ENCODE measurements at regions not wholly inside any gene's neighbourhood (a gene's known extent, or its start where the extent isn't known, plus 50 kb on each side); places are given as distances from the start of the nearest gene placed in this dataset.
A peak's percentile ranks its signal among the peaks of the same experiment; 100 is the strongest.
"Not testable (repeated sequence)": the region's sequence is repeated elsewhere in the genome, so short reads cannot be mapped to it uniquely, and the experiment has no call there.

- no peak overlapping the region for H3K27ac ChIP-seq
- intact Hi-C loops (cut with DNase I): no loop called here
- no peaks in the 10 kb centered on the region for H3K9me3 ChIP-seq
- H3K36me3 ChIP-seq: no peaks in the 10 kb centered on the region
- peaks cover 0 to 22% (median 16%) of the 10 kb centered on the region in 4 donors for H3K4me1 ChIP-seq
- no peak overlapping the region for H3K4me3 ChIP-seq
- WGBS, 2 donors: 81 to 91% methylated on average over 2 of the region's 2 CpGs
- H3K27me3 ChIP-seq: no peaks in the 10 kb centered on the region
- DNase-seq: no peak
- TF ChIP-seq POLR2AphosphoS5 (IDR thresholded peaks at IDR 0.05): no peak
- TF ChIP-seq POLR2A (IDR thresholded peaks at IDR 0.05): no peak
- no peak for TF ChIP-seq EP300 (IDR thresholded peaks at IDR 0.05)
- peak in 1 of 4 experiments; percentile 30 for TF ChIP-seq CTCF (IDR thresholded peaks at IDR 0.05)
These were observed 126.8 kb upstream of the GOLGA6L4 start for GRCh38 chr15:84108728-84109127.

- intact Hi-C loops (cut with DNase I): no loop called here
- Histone ChIP-seq H3K9me3 (no peaks in the 10 kb centered on the region), H3K27ac (peak overlapping the region in 3 of 4 donors; percentile 4 to 64 (median 38)), H3K36me3 (no peaks in the 10 kb centered on the region), H3K4me3 (no peak overlapping the region), H3K4me1 (peaks cover 0 to 22% (median 16%) of the 10 kb centered on the region in 4 donors), H3K27me3 (no peaks in the 10 kb centered on the region)
- WGBS, 2 donors: 57 to 72% methylated on average over 2 of the region's 2 CpGs
- TF ChIP-seq POLR2A (IDR thresholded peaks at IDR 0.05) (no peak), CTCF (IDR thresholded peaks at IDR 0.05) (no peak), POLR2AphosphoS5 (IDR thresholded peaks at IDR 0.05) (no peak), EP300 (IDR thresholded peaks at IDR 0.05) (no peak)
- no peak for DNase-seq
These were observed 124.0 kb upstream of the GOLGA6L4 start for GRCh38 chr15:84111575-84111974.

DNA sequence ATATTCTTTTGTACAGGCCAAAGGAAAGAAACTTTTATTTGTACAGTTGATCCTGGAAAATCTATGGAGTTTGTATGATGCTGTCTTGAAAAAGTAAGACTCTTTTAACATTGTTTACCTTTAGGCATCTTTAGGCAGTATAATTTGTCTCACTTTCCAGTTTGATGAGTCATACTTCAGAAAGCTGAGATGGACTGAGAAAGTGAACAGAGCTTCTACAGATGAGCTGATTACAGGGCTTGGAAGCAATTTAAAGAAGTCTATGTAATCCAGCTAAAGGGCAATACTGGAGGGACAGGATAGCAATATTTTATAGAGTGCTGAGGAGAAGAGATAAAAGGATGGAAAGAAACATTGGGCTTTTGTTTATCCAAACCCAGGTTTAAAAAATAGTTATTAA lies 123.5 kb upstream of the GOLGA6L4 start:
- intact Hi-C loops (cut with DNase I): no loop called here
- TF ChIP-seq EP300 (IDR thresholded peaks at IDR 0.05): no peak
- TF ChIP-seq POLR2AphosphoS5 (IDR thresholded peaks at IDR 0.05): no peak
- TF ChIP-seq POLR2A (IDR thresholded peaks at IDR 0.05): no peak
- TF ChIP-seq CTCF (IDR thresholded peaks at IDR 0.05): no peak
- H3K36me3 ChIP-seq: no peaks in the 10 kb centered on the region
- H3K4me1 ChIP-seq: peaks cover 0 to 22% (median 16%) of the 10 kb centered on the region in 4 donors
- H3K27ac ChIP-seq: peak overlapping the region in 3 of 4 donors; percentile 4 to 64 (median 38)
- no peak for DNase-seq
- no peak overlapping the region for H3K4me3 ChIP-seq
- no peaks in the 10 kb centered on the region for H3K27me3 ChIP-seq
- no peaks in the 10 kb centered on the region for H3K9me3 ChIP-seq

GRCh38 chr15:84113919-84114318 lies 121.7 kb upstream of the GOLGA6L4 start:
- H3K27ac ChIP-seq: no peak overlapping the region
- intact Hi-C loops (cut with DNase I): no loop called here
- no peak for DNase-seq
- TF ChIP-seq POLR2AphosphoS5 (IDR thresholded peaks at IDR 0.05): no peak
- TF ChIP-seq CTCF (IDR thresholded peaks at IDR 0.05): no peak
- no peak for TF ChIP-seq POLR2A (IDR thresholded peaks at IDR 0.05)
- no peak for TF ChIP-seq EP300 (IDR thresholded peaks at IDR 0.05)
- H3K36me3 ChIP-seq: no peaks in the 10 kb centered on the region
- WGBS, 2 donors: 90 to 93% methylated on average over 5 of the region's 5 CpGs
- no peak overlapping the region for H3K4me3 ChIP-seq
- H3K27me3 ChIP-seq: no peaks in the 10 kb centered on the region
- H3K4me1 ChIP-seq: peaks cover 0 to 22% (median 16%) of the 10 kb centered on the region in 4 donors
- H3K9me3 ChIP-seq: no peaks in the 10 kb centered on the region

DNA sequence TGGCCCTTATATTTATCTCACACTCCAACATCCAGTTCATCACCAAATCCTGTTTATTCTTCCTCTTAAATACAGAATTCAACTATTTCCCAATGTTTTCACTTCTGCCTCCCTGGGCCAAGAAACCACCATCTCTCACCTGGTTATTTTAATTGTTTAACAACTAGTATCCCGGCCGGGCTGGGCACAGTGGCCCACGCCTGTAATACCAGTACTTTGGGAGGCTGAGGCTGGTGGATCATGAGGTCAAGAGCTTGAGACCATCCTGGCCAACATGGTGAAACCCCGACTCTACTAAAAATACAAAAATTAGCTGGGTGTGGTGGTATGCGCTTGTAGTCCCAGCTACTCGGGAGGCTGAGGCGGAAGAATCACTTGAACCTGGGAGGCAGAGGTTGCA lies 120.9 kb upstream of the GOLGA6L4 start:
- H3K27me3 ChIP-seq; H3K4me3 ChIP-seq; H3K36me3 ChIP-seq; intact Hi-C loops (cut with DNase I); H3K9me3 ChIP-seq; H3K27ac ChIP-seq: not testable (repeated sequence)
- WGBS, 2 donors: 85 to 88% methylated on average over 7 of the region's 7 CpGs
- peaks cover 0 to 22% (median 16%) of the 10 kb centered on the region in 4 donors for H3K4me1 ChIP-seq
- peak; percentile 52 for DNase-seq

GRCh38 chr15:84119351-84119750 lies 116.2 kb upstream of the GOLGA6L4 start:
- intact Hi-C loops (cut with DNase I); DNase-seq; H3K4me3 ChIP-seq; H3K27me3 ChIP-seq; H3K27ac ChIP-seq; H3K9me3 ChIP-seq; H3K36me3 ChIP-seq: not testable (repeated sequence)
- peaks cover 0 to 23% (median 13%) of the 10 kb centered on the region in 4 donors for H3K4me1 ChIP-seq
- 33 to 61% methylated on average over 1 of the region's 1 CpG for WGBS, 2 donors

DNA sequence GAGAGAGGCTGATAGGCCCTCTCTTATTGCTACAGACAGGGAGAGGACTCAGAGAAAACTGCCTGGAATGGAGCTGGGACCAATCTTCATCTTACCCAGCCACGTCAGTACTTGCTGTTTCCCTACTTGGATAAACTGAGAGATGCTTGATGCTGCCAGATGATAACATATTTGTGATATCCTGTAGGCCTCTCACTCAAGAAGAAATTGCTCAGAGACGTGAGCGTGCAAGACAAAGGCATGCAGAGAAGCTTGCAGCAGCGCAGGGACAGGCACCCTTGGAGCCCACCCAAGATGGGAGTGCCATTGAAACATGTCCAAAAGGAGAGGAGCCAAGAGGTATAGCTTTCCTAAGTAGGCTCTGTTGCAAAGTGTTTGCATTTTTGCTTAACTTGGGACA lies 114.7 kb upstream of the GOLGA6L4 start:
- H3K27ac ChIP-seq: peak overlapping the region in 2 of 4 donors; percentile 37 to 48
- H3K27me3 ChIP-seq; intact Hi-C loops (cut with DNase I); H3K36me3 ChIP-seq; H3K9me3 ChIP-seq; DNase-seq; H3K4me3 ChIP-seq: not testable (repeated sequence)
- 68 to 72% methylated on average over 4 of the region's 4 CpGs for WGBS, 2 donors
- H3K4me1 ChIP-seq: peaks cover 0 to 23% (median 13%) of the 10 kb centered on the region in 4 donors

- Histone ChIP-seq H3K4me1 (peaks cover 0 to 27% (median 20%) of the 10 kb centered on the region in 4 donors), H3K27ac (peak overlapping the region in 3 of 4 donors; percentile 19 to 68 (median 47))
- H3K9me3 ChIP-seq; H3K36me3 ChIP-seq; H3K4me3 ChIP-seq; DNase-seq; intact Hi-C loops (cut with DNase I); H3K27me3 ChIP-seq: not testable (repeated sequence)
- 63 to 88% methylated on average over 2 of the region's 2 CpGs for WGBS, 2 donors
These were observed 106.9 kb upstream of the GOLGA6L4 start for GRCh38 chr15:84128706-84129105.
